HG03066 (cell line): ENCODE measurements at regions not wholly inside any gene's neighbourhood (a gene's known extent, or its start where the extent isn't known, plus 50 kb on each side); places are given as distances from the start of the nearest gene placed in this dataset.

Experiments used
- ATAC-seq: cut with Tn5 transposase; IDR thresholded peaks from one replicate; pipeline ENCODE4 v1.9.1; 2021; ENCODE audit warnings: low read depth; ENCODE audit not compliant: unreplicated experiment

- no peak for ATAC-seq
Observed at GRCh38 chr4:121228848-121229247, 64.7 kb upstream of the TNIP3 start.

- ATAC-seq = peak; percentile 76
Observed at GRCh38 chr4:121227341-121227792, 63.2 kb upstream of the TNIP3 start.

- ATAC-seq = no peak
Observed at GRCh38 chr4:121226362-121226761, 62.2 kb upstream of the TNIP3 start.

- ATAC-seq = no peak
Observed at GRCh38 chr4:121221608-121222007, 57.5 kb upstream of the TNIP3 start.

GRCh38 chr4:121221201-121221600 is 57.1 kb upstream of the TNIP3 start:
- ATAC-seq = no peak

- ATAC-seq = no peak
Observed at GRCh38 chr4:121220698-121221097, 56.6 kb upstream of the TNIP3 start.

- ATAC-seq = no peak
Observed at GRCh38 chr4:121219227-121219626, 55.1 kb upstream of the TNIP3 start.

GRCh38 chr4:121217351-121217750 is 53.2 kb upstream of the TNIP3 start:
- ATAC-seq = no peak

GRCh38 chr4:121216461-121216860 is 52.3 kb upstream of the TNIP3 start:
- ATAC-seq = no peak

- ATAC-seq = no peak
Observed at GRCh38 chr4:121213940-121214339, 49.8 kb upstream of the TNIP3 start.
